ENCODE measurements at regions not wholly inside any gene's neighbourhood (a gene's known extent, or its start where the extent isn't known, plus 50 kb on each side); places are given as distances from the start of the nearest gene placed in this dataset.
"Not testable (repeated sequence)": the region's sequence is repeated elsewhere in the genome, so short reads cannot be mapped to it uniquely, and the experiment has no call there.

DNA sequence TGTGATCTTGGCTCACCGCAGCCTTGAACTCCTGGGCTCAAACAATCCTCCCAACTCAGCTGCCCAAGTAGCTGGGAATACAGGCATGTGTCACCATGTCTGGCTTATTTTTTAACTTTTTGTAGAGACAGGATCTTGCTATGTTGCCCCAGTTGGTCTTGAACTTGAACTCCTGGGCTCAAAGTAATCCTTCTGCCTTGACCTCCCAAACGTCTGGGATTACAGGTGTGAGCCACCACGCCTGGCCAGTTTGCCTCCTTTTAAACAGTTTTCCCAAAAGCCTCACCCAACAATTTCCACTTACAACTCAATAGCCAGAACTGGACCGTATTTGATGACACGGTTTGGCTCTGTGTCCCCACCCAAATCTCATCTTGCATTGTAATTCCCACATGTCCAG, 85.4 kb upstream of the FOXN2 start:
- POLR2A ChIA-PET, result no interaction called here
- Mint-ChIP-seq H3K9me3 (ENCODE audit: unreplicated experiment) (no peaks in the 10 kb centered on the region), H3K27ac (ENCODE audit: low read depth, unreplicated experiment) (no peak overlapping the region), H3K4me1 (ENCODE audit: insufficient read depth, unreplicated experiment) (no peaks in the 10 kb centered on the region), H3K4me3 (ENCODE audit: unreplicated experiment) (no peak overlapping the region), H3K27me3 (ENCODE audit: insufficient read depth, unreplicated experiment) (no peaks in the 10 kb centered on the region), H3K36me3 (ENCODE audit: insufficient read depth, unreplicated experiment) (no peaks in the 10 kb centered on the region)
- CTCF ChIA-PET, result interaction anchor here (1.1 kb wide), 1 partner anchor 191 kb away, joined by 3 read pairs; no protein-coding TSS in a partner anchor
- TF ChIP-seq, protein P1, sequence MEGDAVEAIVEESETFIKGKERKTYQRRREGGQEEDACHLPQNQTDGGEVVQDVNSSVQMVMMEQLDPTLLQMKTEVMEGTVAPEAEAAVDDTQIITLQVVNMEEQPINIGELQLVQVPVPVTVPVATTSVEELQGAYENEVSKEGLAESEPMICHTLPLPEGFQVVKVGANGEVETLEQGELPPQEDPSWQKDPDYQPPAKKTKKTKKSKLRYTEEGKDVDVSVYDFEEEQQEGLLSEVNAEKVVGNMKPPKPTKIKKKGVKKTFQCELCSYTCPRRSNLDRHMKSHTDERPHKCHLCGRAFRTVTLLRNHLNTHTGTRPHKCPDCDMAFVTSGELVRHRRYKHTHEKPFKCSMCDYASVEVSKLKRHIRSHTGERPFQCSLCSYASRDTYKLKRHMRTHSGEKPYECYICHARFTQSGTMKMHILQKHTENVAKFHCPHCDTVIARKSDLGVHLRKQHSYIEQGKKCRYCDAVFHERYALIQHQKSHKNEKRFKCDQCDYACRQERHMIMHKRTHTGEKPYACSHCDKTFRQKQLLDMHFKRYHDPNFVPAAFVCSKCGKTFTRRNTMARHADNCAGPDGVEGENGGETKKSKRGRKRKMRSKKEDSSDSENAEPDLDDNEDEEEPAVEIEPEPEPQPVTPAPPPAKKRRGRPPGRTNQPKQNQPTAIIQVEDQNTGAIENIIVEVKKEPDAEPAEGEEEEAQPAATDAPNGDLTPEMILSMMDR (IDR thresholded peaks at IDR 0.05; ENCODE audit: unreplicated experiment), result no peak
- no TSS peak for BruUV-seq (replicated peaks)
- intact Hi-C loops (cut with micrococcal nuclease), result no loop called here
- no peak for DNase-seq (ENCODE audit: unreplicated experiment)

DNA sequence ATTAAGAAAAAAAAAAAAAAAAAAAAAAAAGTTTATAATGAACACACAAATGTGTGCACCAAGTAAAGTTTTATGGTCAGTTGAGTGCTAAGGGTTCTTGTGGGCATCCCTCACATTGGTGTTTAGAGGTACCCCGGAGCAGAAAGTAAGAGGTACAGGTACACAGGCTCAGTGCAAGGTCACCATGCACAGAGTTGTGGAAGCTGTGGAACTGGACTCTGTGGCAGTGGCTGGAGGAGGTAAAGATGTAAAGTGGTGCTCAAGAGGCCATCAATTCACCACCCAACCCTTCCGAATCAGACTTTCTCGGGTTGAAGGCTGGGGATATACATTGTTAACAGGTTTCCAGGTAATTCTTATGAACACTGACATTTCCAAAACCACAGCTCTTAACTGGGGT, 83.6 kb upstream of the FOXN2 start:
- ChIA-PET CTCF (interaction anchor here (0.6 kb wide), 1 partner anchor 10 kb away, joined by 3 read pairs; no protein-coding TSS in a partner anchor), POLR2A (no interaction called here)
- Mint-ChIP-seq H3K4me3 (ENCODE audit: unreplicated experiment) (no peak overlapping the region), H3K27me3 (ENCODE audit: insufficient read depth, unreplicated experiment) (no peaks in the 10 kb centered on the region), H3K4me1 (ENCODE audit: insufficient read depth, unreplicated experiment) (no peaks in the 10 kb centered on the region), H3K9me3 (ENCODE audit: unreplicated experiment) (no peaks in the 10 kb centered on the region), H3K27ac (ENCODE audit: low read depth, unreplicated experiment) (no peak overlapping the region), H3K36me3 (ENCODE audit: insufficient read depth, unreplicated experiment) (no peaks in the 10 kb centered on the region)
- intact Hi-C loops (cut with micrococcal nuclease), result no loop called here
- no TSS peak for BruUV-seq (replicated peaks)
- TF ChIP-seq, protein P1 (IDR thresholded peaks at IDR 0.05; ENCODE audit: unreplicated experiment), result no peak
- DNase-seq (ENCODE audit: unreplicated experiment), result no peak

DNA sequence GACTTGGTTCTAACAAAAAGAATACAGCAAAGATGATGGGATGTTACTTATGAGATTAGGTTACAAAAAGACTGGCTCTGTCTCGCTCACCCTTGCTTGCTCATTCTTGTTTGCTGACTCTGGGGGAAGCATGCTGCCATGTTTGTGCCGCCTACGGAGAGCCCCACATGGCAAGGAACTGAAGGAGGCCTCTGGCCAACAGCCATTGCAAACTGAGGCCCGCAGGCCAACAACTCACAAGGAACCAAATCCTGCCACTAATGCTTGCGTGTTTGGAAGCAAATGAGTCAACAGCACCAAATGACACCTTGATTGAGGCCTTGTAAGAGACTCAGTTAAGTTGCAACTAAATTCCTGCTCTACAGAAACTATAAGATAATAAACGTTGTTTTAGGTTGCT, 82.1 kb upstream of the FOXN2 start:
- no peak overlapping the region for H3K27ac Mint-ChIP-seq (ENCODE audit: low read depth, unreplicated experiment)
- no peaks in the 10 kb centered on the region for H3K27me3 Mint-ChIP-seq (ENCODE audit: insufficient read depth, unreplicated experiment)
- no peaks in the 10 kb centered on the region for H3K9me3 Mint-ChIP-seq (ENCODE audit: unreplicated experiment)
- no peak overlapping the region for H3K4me3 Mint-ChIP-seq (ENCODE audit: unreplicated experiment)
- CTCF ChIA-PET, result no interaction called here
- BruUV-seq (replicated peaks), result no TSS peak
- no peaks in the 10 kb centered on the region for H3K36me3 Mint-ChIP-seq (ENCODE audit: insufficient read depth, unreplicated experiment)
- TF ChIP-seq, protein P1 (IDR thresholded peaks at IDR 0.05; ENCODE audit: unreplicated experiment), result no peak
- no peak for DNase-seq (ENCODE audit: unreplicated experiment)
- POLR2A ChIA-PET, result no interaction called here
- H3K4me1 Mint-ChIP-seq (ENCODE audit: insufficient read depth, unreplicated experiment), result no peaks in the 10 kb centered on the region
- intact Hi-C loops (cut with micrococcal nuclease), result no loop called here

GRCh38 chr2:48233005-48233404, 81.5 kb upstream of the FOXN2 start:
- ChIA-PET POLR2A (no interaction called here), CTCF (no interaction called here)
- Mint-ChIP-seq H3K27me3 (ENCODE audit: insufficient read depth, unreplicated experiment) (no peaks in the 10 kb centered on the region), H3K9me3 (ENCODE audit: unreplicated experiment) (no peaks in the 10 kb centered on the region), H3K27ac (ENCODE audit: low read depth, unreplicated experiment) (no peak overlapping the region), H3K4me1 (ENCODE audit: insufficient read depth, unreplicated experiment) (no peaks in the 10 kb centered on the region), H3K4me3 (ENCODE audit: unreplicated experiment) (no peak overlapping the region), H3K36me3 (ENCODE audit: insufficient read depth, unreplicated experiment) (no peaks in the 10 kb centered on the region)
- no peak for DNase-seq (ENCODE audit: unreplicated experiment)
- no TSS peak for BruUV-seq (replicated peaks)
- TF ChIP-seq, protein P1 (IDR thresholded peaks at IDR 0.05; ENCODE audit: unreplicated experiment), result no peak
- intact Hi-C loops (cut with micrococcal nuclease), result no loop called here

DNA sequence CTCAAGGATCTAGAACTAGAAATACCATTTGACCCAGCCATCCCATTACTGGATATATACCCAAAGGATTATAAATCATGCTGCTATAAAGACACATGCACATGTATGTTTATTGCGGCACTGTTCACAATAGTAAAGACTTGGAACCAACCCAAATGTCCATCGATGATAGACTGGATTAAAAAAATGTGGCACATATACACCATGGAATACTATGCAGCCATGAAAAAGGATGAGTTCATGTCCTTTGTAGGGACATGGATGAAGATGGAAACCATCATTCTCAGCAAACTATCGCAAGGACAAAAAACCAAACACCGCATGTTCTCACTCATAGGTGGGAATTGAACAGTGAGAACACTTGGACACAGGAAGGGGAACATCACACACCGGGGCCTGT, 80.7 kb upstream of the FOXN2 start:
- H3K36me3 Mint-ChIP-seq (ENCODE audit: insufficient read depth, unreplicated experiment); H3K27ac Mint-ChIP-seq (ENCODE audit: low read depth, unreplicated experiment); CTCF ChIA-PET; H3K4me1 Mint-ChIP-seq (ENCODE audit: insufficient read depth, unreplicated experiment); BruUV-seq (replicated peaks); H3K27me3 Mint-ChIP-seq (ENCODE audit: insufficient read depth, unreplicated experiment); H3K4me3 Mint-ChIP-seq (ENCODE audit: unreplicated experiment); intact Hi-C loops (cut with micrococcal nuclease); DNase-seq (ENCODE audit: unreplicated experiment); H3K9me3 Mint-ChIP-seq (ENCODE audit: unreplicated experiment): not testable (repeated sequence)
- POLR2A ChIA-PET, result interaction anchor here (1.5 kb wide), 1 partner anchor 15 kb away, joined by 3 read pairs; no protein-coding TSS in a partner anchor

Measured in MCF 10A (cell line).